Testis (tissue), 2 donors: ENCODE measurements at regions not wholly inside any gene's neighbourhood (a gene's known extent, or its start where the extent isn't known, plus 50 kb on each side); places are given as distances from the start of the nearest gene placed in this dataset.

Source experiments
- POLR2A ChIP-seq: fragments of 450-650 bp; IDR thresholded peaks from one replicate; pipeline ENCODE4 v1.6.1; 2017; ENCODE audit warnings: antibody characterized with exemption, mild to moderate bottlenecking, moderate library complexity
- TF ChIP-seq, protein P1 (sequence below), 3 experiments: fragments of 450-650 bp in 2 of 3; fragments of 200-600 bp in 1 of 3; sonication (generic) in 1 of 3; IDR thresholded peaks; one replicate each; pipeline ENCODE4 v1.5.1; 2016 to 2019; ENCODE audit warnings: antibody characterized with exemption in 3 of 3, mild to moderate bottlenecking in 2 of 3, moderate library complexity in 1 of 3

DNA sequence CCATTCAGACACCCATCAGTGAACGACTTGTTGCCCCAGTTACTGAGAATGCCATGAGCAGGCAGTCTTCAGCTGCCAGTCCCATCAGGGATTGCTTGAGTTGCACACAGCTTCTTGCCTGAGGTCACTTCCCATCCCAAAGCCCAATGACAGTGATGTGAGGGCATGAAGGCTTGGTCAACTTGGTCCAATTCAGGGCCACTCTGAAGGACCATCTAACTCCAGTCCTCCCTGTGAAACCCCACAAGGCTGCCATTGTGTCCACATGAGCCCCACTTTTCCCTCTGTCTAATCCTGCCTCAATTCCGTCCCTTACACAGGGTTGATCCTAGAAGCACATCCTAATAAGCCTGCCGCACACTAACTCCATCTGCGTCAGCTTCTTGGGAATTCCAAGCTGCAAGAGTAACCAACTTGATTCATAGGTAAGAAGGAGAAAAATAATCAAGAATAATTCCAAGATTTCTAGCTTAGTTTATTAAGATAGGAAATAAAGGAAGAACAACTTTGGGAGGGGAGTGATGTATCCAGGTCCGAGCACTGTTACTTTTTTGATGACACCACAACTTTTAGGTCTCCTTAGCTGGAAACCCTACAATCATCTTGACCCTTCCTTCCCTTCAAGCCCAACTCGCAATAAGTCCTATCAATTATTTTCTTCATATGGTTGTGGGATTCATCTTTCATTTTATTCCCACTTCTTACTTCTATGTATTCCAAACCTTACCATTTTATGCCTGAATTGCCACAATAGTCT lies 110.9 kb downstream of the LRRC30 start:
- TF ChIP-seq, protein P1, sequence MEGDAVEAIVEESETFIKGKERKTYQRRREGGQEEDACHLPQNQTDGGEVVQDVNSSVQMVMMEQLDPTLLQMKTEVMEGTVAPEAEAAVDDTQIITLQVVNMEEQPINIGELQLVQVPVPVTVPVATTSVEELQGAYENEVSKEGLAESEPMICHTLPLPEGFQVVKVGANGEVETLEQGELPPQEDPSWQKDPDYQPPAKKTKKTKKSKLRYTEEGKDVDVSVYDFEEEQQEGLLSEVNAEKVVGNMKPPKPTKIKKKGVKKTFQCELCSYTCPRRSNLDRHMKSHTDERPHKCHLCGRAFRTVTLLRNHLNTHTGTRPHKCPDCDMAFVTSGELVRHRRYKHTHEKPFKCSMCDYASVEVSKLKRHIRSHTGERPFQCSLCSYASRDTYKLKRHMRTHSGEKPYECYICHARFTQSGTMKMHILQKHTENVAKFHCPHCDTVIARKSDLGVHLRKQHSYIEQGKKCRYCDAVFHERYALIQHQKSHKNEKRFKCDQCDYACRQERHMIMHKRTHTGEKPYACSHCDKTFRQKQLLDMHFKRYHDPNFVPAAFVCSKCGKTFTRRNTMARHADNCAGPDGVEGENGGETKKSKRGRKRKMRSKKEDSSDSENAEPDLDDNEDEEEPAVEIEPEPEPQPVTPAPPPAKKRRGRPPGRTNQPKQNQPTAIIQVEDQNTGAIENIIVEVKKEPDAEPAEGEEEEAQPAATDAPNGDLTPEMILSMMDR (IDR thresholded peaks at IDR 0.05), result no peak
- TF ChIP-seq POLR2A, result no peak
